ENCODE measurements at regions not wholly inside any gene's neighbourhood (a gene's known extent, or its start where the extent isn't known, plus 50 kb on each side); places are given as distances from the start of the nearest gene placed in this dataset.

- no peak overlapping the region for H3K27ac ChIP-seq
- no peaks in the 10 kb centered on the region for H3K4me1 ChIP-seq
- intact Hi-C loops (cut with DNase I; ENCODE audit: low total_unique reads) (no loop called here), in situ Hi-C loops (cut with MboI; ENCODE audit: low sequenced_read_pairs in 4 of 4) (no loop called here)
- DNase-seq (no peak), ATAC-seq (no peak)
- H3K36me3 ChIP-seq: no peaks in the 10 kb centered on the region
- no peak for TF ChIP-seq POLR2A (IDR thresholded peaks at IDR 0.05)
- TF ChIP-seq CTCF (IDR thresholded peaks at IDR 0.05 in 4 of 5, conservative IDR thresholded peaks at IDR 0.05 in 1 of 5): no peak
- peaks cover 0 to 6% (median 0%) of the 10 kb centered on the region in 3 donors for H3K27me3 ChIP-seq
- H3K9me3 ChIP-seq: no peaks in the 10 kb centered on the region
- no peak overlapping the region for H3K4me3 ChIP-seq
These were observed 118.6 kb downstream of the SYF2 start for GRCh38 chr1:25113731-25114130.

GRCh38 chr1:25113086-25113485 is 119.2 kb downstream of the SYF2 start:
- Histone ChIP-seq H3K27ac (no peak overlapping the region), H3K9me3 (no peaks in the 10 kb centered on the region), H3K36me3 (no peaks in the 10 kb centered on the region), H3K27me3 (peaks cover 0 to 6% (median 0%) of the 10 kb centered on the region in 3 donors), H3K4me1 (no peaks in the 10 kb centered on the region), H3K4me3 (no peak overlapping the region)
- intact Hi-C loops (cut with DNase I; ENCODE audit: low total_unique reads): no loop called here
- DNase-seq: no peak
- in situ Hi-C loops (cut with MboI; ENCODE audit: low sequenced_read_pairs in 4 of 4): no loop called here
- ATAC-seq: no peak
- TF ChIP-seq POLR2A (IDR thresholded peaks at IDR 0.05): no peak
- no peak for TF ChIP-seq CTCF (IDR thresholded peaks at IDR 0.05 in 4 of 5, conservative IDR thresholded peaks at IDR 0.05 in 1 of 5)

- Histone ChIP-seq H3K9me3 (no peaks in the 10 kb centered on the region), H3K36me3 (no peaks in the 10 kb centered on the region), H3K4me3 (no peak overlapping the region), H3K27me3 (peaks cover 0 to 6% (median 0%) of the 10 kb centered on the region in 3 donors), H3K4me1 (no peaks in the 10 kb centered on the region), H3K27ac (no peak overlapping the region)
- in situ Hi-C loops (cut with MboI; ENCODE audit: low sequenced_read_pairs in 4 of 4) (no loop called here), intact Hi-C loops (cut with DNase I; ENCODE audit: low total_unique reads) (no loop called here)
- DNase-seq: no peak
- no peak for ATAC-seq
- no peak for TF ChIP-seq CTCF (IDR thresholded peaks at IDR 0.05 in 4 of 5, conservative IDR thresholded peaks at IDR 0.05 in 1 of 5)
- no peak for TF ChIP-seq POLR2A (IDR thresholded peaks at IDR 0.05)
These were observed 119.9 kb downstream of the SYF2 start for GRCh38 chr1:25112400-25112799.

GRCh38 chr1:25111706-25112105 is 120.6 kb downstream of the SYF2 start:
- in situ Hi-C loops (cut with MboI; ENCODE audit: low sequenced_read_pairs in 4 of 4) (no loop called here), intact Hi-C loops (cut with DNase I; ENCODE audit: low total_unique reads) (no loop called here)
- H3K9me3 ChIP-seq: no peaks in the 10 kb centered on the region
- no peak overlapping the region for H3K4me3 ChIP-seq
- no peak overlapping the region for H3K27ac ChIP-seq
- H3K4me1 ChIP-seq: peaks cover 0 to under 1% of the 10 kb centered on the region in 2 donors
- H3K27me3 ChIP-seq: peaks cover 0 to 4% (median 0%) of the 10 kb centered on the region in 3 donors
- TF ChIP-seq CTCF (IDR thresholded peaks at IDR 0.05 in 4 of 5, conservative IDR thresholded peaks at IDR 0.05 in 1 of 5) (no peak), POLR2A (IDR thresholded peaks at IDR 0.05) (no peak)
- no peak for DNase-seq
- no peak for ATAC-seq
- H3K36me3 ChIP-seq: no peaks in the 10 kb centered on the region

GRCh38 chr1:25110485-25110884 is 121.8 kb downstream of the SYF2 start:
- DNase-seq (no peak), ATAC-seq (no peak)
- H3K36me3 ChIP-seq: no peaks in the 10 kb centered on the region
- no peaks in the 10 kb centered on the region for H3K9me3 ChIP-seq
- no peak for TF ChIP-seq CTCF (IDR thresholded peaks at IDR 0.05 in 4 of 5, conservative IDR thresholded peaks at IDR 0.05 in 1 of 5)
- TF ChIP-seq POLR2A (IDR thresholded peaks at IDR 0.05): no peak
- peaks cover 0 to 4% of the 10 kb centered on the region in 2 donors for H3K4me1 ChIP-seq
- H3K27me3 ChIP-seq: no peaks in the 10 kb centered on the region
- no peak overlapping the region for H3K27ac ChIP-seq
- no peak overlapping the region for H3K4me3 ChIP-seq
- intact Hi-C loops (cut with DNase I; ENCODE audit: low total_unique reads) (no loop called here), in situ Hi-C loops (cut with MboI; ENCODE audit: low sequenced_read_pairs in 4 of 4) (no loop called here)
